Inferior parietal cortex (tissue), 1 donor: ENCODE measurements at regions not wholly inside any gene's neighbourhood (a gene's known extent, or its start where the extent isn't known, plus 50 kb on each side); places are given as distances from the start of the nearest gene placed in this dataset.
"Not testable (repeated sequence)": the region's sequence is repeated elsewhere in the genome, so short reads cannot be mapped to it uniquely, and the experiment has no call there.

Source experiments
- DNase-seq: peaks from one replicate; pipeline ENCODE4 v3.0.0-alpha.2; 2016; ENCODE audit errors: extremely low spot score

- no peak for DNase-seq
Measured at GRCh38 chr2:10183146-10183675, 60.7 kb downstream of the RRM2 start.

GRCh38 chr2:10184421-10184820 lies 61.9 kb downstream of the RRM2 start:
- DNase-seq: no peak

DNA sequence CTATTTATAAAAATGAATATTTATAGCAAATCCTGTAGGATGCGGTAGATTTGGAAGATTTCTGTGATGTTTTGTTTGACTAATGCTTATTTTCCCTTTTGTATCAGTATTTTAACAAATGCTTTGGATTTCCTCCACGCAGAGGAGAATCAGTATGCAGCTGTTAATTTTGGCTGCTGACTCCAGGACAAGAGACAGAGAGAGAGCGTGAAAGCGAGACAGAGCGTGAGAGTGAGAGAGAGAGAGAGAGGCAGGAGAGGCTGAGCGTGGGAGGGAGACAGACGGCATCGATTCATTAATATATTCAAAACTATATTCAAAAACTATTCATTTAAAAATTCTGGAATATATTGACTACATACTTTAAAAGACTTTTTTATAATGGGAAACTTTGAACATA lies 62.5 kb downstream of the RRM2 start:
- DNase-seq: peak; percentile 43

GRCh38 chr2:10185755-10186154 lies 63.2 kb downstream of the RRM2 start:
- no peak for DNase-seq

DNA sequence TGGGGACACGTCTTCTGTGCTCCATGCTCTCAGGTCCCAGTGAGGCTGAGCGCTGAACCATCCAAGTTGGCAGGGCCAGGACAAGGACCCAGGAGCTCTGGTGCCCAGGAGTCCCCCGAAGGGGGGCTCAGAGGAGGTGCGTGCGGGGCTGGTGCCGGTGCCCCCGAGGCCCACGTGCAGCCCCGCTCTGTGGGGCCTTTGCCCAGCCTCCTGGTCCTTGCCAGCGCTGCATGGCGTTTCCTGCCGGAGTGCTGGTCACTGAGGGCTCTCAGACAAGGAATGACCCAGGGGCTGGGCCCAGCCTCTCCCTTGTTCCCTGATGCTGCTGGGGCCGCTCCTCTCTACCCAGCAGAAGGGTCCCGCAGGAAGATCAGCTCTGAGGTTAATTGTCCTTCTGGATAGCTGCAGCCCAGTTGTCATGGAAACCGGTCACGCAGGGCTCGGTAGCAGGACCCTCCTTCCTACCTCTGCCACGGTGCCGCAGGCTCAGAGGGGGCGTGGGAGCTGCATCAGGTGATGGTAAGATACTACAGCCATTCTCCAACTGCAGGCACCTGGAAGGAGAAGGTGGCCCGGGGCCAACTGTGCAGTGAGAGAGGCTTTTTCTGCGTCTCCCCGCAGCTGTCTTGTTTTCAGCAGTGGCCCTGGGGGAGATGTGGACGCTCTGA lies 64.5 kb downstream of the RRM2 start:
- no peak for DNase-seq

- no peak for DNase-seq
Measured at GRCh38 chr2:10187661-10188060, 65.1 kb downstream of the RRM2 start.

DNA sequence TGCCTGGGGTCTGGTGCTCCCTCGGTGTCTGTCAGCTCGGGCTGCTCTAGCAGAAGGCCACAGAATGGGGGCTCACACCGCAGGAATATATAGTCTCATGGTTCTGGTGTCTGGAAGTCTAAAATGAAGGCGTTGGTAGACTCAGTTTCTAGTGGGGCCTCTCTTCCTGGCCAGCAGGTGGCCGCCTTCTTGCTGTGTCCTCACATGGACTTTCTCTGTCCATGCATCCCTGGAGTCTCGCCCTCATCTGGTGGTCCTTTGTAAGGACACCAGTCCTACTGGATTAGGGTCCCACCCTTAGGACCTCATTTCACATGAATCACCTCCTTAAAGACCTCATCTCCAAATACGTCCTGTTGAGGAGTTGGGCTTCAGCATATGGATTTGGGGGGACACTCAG lies 65.7 kb downstream of the RRM2 start:
- DNase-seq: no peak

- no peak for DNase-seq
Measured at GRCh38 chr2:10188729-10189305, 66.3 kb downstream of the RRM2 start.

GRCh38 chr2:10190255-10190654 lies 67.7 kb downstream of the RRM2 start:
- DNase-seq: no peak

DNA sequence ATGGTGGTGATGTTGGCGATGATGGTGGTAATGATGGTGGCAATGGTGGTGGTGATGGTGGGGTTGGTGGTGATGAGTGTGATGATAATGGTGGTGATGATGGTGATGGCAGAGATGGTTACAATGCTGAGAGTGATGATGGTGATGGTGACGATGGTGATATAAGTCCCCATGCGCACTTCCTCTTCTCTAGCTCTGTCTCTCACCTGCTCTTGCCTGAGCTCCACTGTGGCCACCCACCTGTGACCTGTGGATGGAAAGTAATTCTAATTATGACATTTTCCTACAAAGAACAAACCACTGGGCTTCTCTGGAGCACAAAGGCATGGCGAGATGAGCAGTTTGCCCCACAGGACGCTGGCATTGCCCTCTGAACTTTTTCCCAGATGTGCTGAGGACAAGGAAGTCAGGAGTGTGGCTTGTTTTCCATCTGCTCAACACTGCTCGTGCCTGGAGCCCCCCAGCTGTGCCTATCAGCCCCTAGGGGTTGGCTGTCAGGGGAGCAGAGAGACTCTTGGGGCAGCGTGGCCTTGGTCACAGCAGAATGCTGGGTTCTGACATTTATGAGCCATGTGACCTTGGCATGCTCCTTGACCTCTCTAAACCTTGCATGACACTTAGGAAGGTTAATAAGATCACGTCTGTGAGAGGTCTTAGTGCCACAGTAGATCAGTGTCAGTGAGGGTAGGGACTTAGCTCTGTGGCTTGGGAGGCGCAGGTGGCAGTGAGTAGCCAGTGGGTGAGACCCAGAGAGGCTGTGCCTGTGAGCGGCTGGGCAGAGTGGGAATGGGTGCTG lies 68.4 kb downstream of the RRM2 start:
- no peak for DNase-seq

- no peak for DNase-seq
Measured at GRCh38 chr2:10191554-10191953, 69.0 kb downstream of the RRM2 start.

- DNase-seq: no peak
Measured at GRCh38 chr2:10192392-10193015, 70.0 kb downstream of the RRM2 start.

DNA sequence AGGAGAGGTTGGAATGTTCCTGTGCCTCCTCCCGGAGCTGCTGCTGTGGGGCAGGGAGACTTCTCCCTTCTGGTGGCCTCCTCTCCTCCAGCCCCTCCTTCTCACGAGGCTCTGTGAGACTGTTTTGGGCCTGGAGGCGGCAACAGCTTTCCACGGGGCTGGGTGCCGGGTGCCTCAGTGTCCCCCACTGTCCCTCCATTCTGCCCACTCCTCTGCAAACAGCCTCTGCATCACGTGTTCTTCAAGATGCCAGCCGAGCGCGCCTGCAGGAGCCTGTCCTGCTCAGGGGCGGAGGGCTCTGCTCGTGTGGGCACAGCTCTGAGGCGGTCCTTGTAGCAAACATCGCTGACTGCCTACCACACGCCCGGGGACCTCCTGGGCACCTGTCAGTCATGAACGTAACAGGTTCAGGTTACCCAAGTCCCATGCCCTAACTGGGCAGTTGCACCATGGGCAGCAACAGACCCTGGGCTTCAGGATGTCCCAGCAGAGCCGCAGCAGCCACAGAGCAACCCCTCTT lies 70.8 kb downstream of the RRM2 start:
- no peak for DNase-seq

DNA sequence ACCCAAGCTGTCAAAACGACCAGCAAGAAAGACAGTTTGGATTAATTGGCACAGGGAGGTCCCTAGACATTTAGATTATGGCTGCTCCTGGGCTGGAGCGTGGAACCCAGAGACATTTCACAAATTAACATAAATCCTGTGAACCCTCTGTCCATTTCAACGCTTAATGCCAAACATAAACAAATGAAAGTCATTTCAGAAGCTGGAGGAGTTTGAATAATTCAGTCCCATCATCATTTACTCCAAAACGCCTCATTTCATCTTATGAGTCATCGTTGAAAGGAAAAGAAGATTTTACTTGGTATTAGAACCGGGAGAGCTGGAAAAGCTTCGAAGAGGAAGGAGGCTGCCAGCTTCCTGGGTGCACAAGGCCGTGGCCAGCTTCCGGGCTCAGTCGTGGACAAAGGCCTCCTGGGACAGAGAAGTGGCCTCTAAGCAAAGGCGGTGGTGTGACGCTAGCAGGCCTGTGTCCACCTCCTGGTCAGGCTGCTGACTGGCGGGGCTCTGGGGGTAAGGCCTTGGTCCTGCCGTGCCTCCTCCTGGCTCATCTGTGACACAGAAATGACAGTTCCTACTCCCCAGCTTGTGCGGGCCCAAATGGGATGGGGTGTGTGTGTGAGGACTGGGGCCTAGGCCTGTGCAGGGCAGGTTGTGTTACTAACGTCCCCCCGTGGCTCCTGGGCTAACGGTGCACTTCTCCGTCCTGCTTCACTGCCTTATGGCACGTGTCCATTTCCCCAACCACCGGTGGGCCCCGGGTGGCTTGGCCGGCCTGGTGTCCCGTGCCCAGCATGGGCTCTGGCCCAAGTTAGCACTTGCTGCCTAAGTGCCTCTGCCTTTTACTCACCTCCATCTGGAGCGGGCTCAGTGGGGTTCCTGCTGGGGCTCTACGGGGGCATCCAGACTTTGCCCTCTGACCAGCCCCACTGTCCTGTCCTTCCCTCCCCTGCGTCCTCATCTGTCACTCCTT lies 71.6 kb downstream of the RRM2 start:
- no peak for DNase-seq

DNA sequence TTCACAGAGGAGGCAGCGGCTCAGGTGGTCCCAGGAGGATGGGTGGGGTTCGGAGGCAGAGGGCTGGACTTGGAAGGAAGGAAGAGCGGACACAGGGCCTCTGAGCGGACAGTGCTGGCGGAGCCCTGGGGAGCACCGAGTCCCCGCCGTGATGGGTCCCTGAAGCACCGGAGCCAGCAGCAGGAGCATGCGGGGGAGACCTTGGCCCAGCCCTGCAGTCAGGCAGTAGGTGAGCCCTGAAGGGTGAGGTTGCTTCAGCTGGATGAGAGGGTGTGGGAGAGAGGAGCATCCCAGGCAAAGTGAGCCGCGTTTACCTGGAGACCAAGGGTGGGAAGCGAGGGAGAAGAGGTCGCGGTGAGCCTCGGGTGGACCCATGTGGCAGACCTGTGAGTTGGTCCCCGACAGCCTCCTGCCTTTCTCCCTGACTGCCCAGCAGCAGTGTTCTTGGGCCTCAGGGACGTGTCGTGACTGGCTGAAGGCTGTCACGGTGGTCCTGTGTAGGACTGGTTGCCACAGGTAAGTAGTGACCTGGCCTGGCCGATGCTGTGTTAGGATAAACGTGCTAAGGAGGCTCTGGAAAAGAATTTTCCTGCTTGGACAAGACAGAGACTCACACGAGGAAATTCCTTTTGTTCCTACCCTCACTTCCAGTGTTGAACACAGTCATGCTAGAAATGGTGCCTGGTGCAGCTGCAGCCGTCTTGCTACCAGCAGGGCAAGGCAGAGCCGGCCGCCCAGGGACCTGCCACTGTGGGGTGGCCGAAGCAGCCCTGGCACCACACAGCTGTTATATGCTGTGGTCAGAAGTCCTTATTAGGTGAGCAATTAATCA lies 73.0 kb downstream of the RRM2 start:
- DNase-seq: no peak

- no peak for DNase-seq
Measured at GRCh38 chr2:10196110-10196892, 73.8 kb downstream of the RRM2 start.

- no peak for DNase-seq
Measured at GRCh38 chr2:10196948-10197696, 74.6 kb downstream of the RRM2 start.

DNA sequence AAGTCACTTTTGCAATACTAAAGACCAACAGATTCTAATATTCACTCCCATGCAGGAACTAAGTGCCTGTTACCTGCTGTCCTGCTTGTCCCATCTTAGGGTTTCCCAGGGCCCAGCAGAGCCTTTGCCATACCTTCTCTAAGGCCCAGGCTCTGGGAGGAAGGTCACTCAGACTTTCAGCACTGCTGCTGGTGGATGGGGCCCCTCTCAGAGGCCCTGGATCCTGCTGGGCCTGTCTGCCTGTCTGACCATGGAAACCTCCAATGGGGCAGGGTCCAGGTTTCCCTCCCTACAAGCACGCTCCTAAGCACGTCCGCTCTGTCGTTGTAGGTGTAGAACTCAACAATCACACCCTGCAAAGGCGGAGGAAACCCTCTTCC lies 75.1 kb downstream of the RRM2 start:
- DNase-seq: no peak

GRCh38 chr2:10198482-10198881 lies 75.9 kb downstream of the RRM2 start:
- not testable (repeated sequence) for DNase-seq
